NCI-H1694 treated with DMSO at 0.1 percent for 48 hours (cell line): ENCODE measurements at regions not wholly inside any gene's neighbourhood (a gene's known extent, or its start where the extent isn't known, plus 50 kb on each side); places are given as distances from the start of the nearest gene placed in this dataset.

ENCODE experiments used
- DNase-seq: peaks from one replicate; lab custom pipeline; 2025; lab: John Stamatoyannopoulos, UW

GRCh38 chr3:74507691-74508090 is 106.8 kb downstream of the CNTN3 start:
- DNase-seq = no peak

GRCh38 chr3:74506246-74506645 is 108.2 kb downstream of the CNTN3 start:
- no peak for DNase-seq

DNA sequence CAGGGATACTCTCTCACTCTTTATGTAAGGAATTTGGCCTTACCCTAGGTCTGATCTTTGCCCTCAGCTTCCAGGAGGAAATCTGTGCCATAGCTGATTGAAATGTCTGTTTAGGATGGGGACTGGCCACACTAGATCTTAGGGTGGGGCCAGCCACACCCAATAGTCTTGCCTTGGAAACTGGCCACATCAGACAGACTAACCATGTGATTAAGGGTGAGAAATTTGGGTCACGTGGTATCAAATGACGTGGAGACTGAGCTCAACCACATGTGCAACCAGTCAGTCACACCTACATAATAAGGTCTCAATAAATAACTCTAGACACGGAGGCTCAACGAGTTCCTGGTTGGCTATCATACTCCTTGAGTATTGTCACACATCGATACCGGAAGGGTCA is 113.5 kb downstream of the CNTN3 start:
- DNase-seq = no peak

DNA sequence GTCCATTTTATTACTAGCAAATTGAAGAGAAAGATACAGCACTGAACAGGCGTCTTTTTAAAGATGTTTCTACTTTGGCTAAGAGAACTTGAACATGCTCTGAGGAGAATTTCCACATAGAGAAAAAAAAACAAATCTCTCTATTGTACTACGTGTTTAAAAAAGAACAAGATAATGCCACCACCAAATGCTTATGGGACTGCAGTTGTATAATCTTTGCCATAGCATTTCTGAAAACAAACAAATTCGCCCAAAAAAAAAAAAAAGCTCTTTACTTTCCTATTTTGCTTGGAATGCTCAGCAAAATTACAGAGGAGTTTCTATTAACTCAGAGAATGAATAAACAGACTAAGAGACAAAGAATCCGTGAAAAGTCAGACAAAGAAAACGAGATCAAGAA is 114.2 kb downstream of the CNTN3 start:
- no peak for DNase-seq

DNA sequence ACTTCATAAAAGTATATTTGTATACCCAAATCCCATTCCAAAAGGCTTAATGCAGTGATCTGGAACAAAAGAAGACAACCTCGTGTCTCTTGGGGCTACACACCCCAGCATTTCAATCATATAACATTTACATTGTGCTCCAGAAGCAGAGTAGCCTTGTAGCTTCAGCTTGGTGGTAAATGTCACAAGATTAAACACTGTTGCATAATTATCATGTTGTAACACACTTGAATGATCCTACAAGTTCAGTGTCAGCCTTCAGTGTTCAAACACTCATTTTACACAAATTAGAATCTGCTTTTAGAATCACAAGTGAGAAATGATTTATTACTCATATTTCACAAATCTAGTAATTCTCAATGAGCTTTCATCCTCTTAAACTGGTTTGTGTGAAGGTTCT is 122.6 kb downstream of the CNTN3 start:
- DNase-seq = no peak

DNA sequence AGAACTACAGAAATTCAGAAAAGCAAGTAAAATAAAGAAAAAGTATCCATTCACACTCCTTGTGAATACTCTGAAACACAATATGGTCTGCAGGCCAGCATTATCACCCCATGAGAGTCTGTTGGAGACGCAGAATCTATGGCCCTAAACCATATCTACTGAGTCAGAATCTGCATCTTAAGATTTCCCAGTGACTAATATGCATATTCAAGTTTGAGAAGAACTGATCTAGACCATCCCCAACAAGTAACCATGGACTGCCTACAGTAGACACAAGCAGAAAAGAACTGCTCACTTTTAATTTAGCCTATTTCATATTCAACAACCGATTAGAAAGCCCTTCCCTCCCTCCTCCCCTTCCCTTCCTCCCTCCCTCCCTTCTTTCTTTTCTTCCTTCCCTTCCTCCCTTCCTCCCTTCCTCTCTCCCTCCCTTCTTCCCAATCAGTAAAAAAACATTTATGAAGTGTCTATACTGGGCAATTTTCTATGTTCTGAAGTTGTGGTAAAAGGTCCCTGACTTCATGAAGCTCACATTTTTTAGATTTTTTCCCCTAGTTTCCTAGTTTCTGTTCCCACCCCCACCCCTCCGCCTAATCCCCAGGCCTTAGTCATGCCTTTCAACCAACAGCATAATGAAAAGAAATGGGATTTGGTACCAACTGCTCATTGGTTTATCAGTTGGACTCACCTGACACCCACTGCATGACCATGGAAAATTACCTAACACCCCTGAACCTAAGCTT is 125.2 kb downstream of the CNTN3 start:
- no peak for DNase-seq

- DNase-seq = no peak
Observed at GRCh38 chr3:74479915-74480314, 134.5 kb downstream of the CNTN3 start.

GRCh38 chr3:74470313-74470712 is 144.1 kb downstream of the CNTN3 start:
- no peak for DNase-seq

DNA sequence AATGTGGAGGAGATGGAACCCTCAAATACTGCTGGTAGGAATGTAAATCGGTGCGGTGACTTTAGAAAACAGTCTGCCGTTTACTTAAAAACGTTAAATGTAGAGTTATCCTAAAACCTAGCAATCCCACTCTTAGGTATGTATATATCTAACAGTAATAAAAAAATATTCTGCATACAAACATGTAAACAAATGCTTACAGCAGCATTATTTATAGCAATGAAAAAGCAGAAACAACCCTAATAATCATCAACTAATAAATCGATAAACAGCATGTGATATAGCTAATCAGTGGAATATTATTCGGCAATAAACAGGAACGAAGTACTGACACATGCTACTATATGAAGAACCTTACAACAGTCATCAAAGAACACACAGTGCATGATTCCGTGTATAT is 144.7 kb downstream of the CNTN3 start:
- no peak for DNase-seq

- no peak for DNase-seq
Observed at GRCh38 chr3:74469151-74469550, 145.3 kb downstream of the CNTN3 start.

DNA sequence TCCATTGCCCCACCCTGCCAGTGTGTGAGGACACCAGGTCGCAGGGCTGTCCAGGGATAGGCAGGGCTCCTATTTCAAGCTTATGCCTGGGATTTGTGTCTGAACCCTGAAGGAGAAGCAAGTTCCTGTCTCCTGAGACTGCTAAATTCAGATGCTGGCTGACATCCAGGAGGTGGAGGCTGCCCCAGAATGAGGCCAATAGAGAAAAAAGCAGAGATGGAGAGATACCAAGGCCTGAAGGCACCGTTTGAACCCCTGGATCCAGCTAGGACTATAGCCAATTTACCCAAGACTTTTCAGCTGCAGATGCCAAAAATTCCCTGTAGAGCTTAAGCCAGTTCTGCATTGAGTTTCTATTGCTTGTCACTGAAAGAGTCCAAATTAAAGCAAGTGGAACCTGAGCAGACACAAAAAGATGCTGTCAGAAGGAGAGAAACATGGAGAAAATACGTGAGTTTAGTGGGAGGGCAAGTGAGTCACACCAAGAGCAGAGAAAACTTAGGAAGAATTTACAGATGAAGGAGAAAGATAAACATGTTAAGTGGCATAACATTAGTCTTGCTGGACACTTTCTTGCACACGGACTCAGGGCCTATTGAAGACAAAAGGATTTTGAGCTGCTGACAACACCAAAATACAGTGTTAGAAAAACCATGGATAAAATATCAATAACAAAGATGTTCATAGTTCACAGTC is 148.6 kb downstream of the CNTN3 start:
- DNase-seq = no peak

DNA sequence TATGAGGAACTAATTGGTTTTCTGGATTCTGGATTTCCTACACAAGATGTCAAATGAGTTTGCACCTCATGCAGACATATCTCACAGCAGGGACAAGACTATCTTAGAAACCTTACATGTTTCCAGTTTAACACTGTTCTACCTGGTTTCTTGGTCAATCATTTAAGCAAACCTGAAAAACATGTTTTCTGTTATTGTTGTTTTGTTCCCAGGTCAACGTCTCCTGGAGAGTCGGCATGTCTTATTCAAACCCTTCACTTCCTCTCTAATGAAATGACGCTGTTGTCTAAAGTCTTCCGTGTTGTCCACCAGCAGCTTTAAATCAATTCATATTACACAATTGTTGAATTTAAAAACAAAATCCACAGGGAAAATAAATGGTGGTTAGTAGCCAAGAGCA is 150.9 kb downstream of the CNTN3 start:
- no peak for DNase-seq

GRCh38 chr3:74456166-74456565 is 158.3 kb downstream of the CNTN3 start:
- no peak for DNase-seq

DNA sequence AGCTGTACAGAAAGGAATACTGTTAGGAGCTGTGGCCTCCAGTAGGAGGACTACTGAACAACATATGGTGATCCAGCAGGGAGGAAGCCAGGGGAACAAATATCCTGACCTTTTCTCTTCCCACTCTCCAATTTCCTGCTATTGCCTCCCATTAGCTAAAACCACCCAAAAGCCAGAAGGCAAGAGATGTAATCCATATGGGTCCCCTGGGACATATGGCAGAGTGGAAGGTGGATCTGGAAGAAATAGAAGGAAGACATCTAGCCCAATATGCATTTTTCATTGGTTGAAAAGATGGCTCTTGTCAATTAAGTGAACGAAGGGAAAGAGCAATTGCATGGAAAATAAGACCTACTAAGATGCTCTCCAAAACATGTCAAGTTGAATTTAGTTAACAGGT is 167.2 kb downstream of the CNTN3 start:
- DNase-seq = no peak

GRCh38 chr3:74445541-74445940 is 168.9 kb downstream of the CNTN3 start:
- DNase-seq = no peak

- DNase-seq = no peak
Observed at GRCh38 chr3:74443102-74443501, 171.4 kb downstream of the CNTN3 start.

GRCh38 chr3:74442683-74443082 is 171.8 kb downstream of the CNTN3 start:
- no peak for DNase-seq

- DNase-seq = no peak
Observed at GRCh38 chr3:74442068-74442467, 172.4 kb downstream of the CNTN3 start.

GRCh38 chr3:74436184-74436583 is 178.3 kb downstream of the CNTN3 start:
- no peak for DNase-seq

DNA sequence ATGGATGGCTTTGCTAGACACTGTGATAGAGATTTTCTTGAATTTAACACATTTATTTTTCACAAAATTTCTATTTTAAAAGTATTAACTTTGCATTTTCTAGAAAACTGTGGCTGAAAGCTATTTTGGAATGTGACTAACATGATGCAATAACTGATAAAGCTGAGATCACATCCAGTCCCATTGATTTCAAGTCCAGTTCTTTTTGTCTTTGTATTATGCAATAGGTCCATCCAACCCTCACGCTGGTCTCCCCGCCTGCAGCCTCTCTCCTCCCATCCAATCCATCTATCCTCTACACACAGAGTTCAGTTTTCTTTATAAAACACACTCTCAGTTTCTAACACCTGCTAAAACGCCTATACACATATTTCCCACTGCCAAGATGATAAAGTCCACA is 178.8 kb downstream of the CNTN3 start:
- no peak for DNase-seq

DNA sequence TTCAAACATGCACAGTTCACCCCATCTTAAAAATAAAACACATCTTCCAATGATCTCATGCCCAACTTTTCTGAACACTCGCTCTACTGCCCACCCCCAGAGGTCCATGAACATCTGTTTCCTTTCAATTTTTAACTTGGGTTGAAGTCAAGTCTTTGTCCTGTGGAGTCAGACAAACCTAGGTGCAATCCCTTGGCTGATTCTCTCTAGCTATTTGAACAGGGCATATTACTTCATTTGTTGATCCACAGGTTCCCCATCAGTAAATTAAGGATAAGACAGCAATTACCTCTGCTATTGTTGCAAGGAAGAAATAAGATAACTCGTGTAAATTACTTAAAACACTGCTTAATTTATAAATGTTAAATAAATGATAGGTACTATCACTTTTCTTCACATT is 180.1 kb downstream of the CNTN3 start:
- no peak for DNase-seq

- no peak for DNase-seq
Observed at GRCh38 chr3:74426571-74426970, 187.9 kb downstream of the CNTN3 start.

- DNase-seq = no peak
Observed at GRCh38 chr3:74423867-74424266, 190.6 kb downstream of the CNTN3 start.
